Uterus (tissue), 3 donors: ENCODE measurements at regions not wholly inside any gene's neighbourhood (a gene's known extent, or its start where the extent isn't known, plus 50 kb on each side); places are given as distances from the start of the nearest gene placed in this dataset.

ENCODE experiments used
- DNase-seq, 2 donors: peaks; one replicate each; pipeline ENCODE4 v3.0.0-alpha.2; 2019 to 2020
- H3K27ac ChIP-seq, 2 donors: fragments of 200-600 bp; sonication (generic); 1 replicate in 1 of 2; 2 replicates in 1 of 2; pipeline ENCODE4 v1.5.1; 2016 to 2018
- H3K27me3 ChIP-seq, 2 donors: fragments of 200-600 bp; sonication (generic); one replicate each; pipeline ENCODE4 v1.5.1; 2018 to 2019; ENCODE audit warnings: control low read depth in 1 of 2
- H3K36me3 ChIP-seq, 2 donors: fragments of 200-600 bp; sonication (generic); one replicate each; pipeline ENCODE4 v1.5.1; 2019; ENCODE audit warnings: control low read depth in 1 of 2
- H3K4me1 ChIP-seq, 2 donors: fragments of 200-600 bp; sonication (generic); one replicate each; pipeline ENCODE4 v1.5.1; 2018 to 2019; ENCODE audit warnings: control low read depth in 1 of 2
- H3K4me3 ChIP-seq, 2 donors: fragments of 200-600 bp; sonication (generic); 1 replicate in 1 of 2; 2 replicates in 1 of 2; pipeline ENCODE4 v1.5.1; 2018 to 2019; ENCODE audit warnings: mild to moderate bottlenecking in 1 of 2
- H3K9me3 ChIP-seq, 2 donors: fragments of 200-600 bp; sonication (generic); one replicate each; pipeline ENCODE4 v1.5.1; 2019; ENCODE audit warnings: control low read depth in 1 of 2
- POLR2A ChIP-seq, 2 donors: fragments of 450-650 bp; IDR thresholded peaks; one replicate each; pipeline ENCODE4 v1.6.1; 2016; ENCODE audit warnings: antibody characterized with exemption in 2 of 2, mild to moderate bottlenecking in 1 of 2, moderate library complexity in 1 of 2
- intact Hi-C: fragments of 100-400 bp; cut with DNase I; formaldehyde crosslinking; loops from one replicate; pipeline ENCODE4 v1.15.1; 2023; ENCODE audit warnings: low total_unique reads
- TF ChIP-seq, protein P1 (sequence below), 4 experiments: fragments of 200-600 bp in 2 of 4; fragments of 450-650 bp in 2 of 4; sonication (generic) in 2 of 4; IDR thresholded peaks; one replicate each; pipeline ENCODE4 v1.5.1; 2016 to 2019; ENCODE audit warnings: antibody characterized with exemption in 4 of 4, mild to moderate bottlenecking in 2 of 4, moderate library complexity in 1 of 4
- donor health status: DM: yes; HTN: yes; CAD: no.

GRCh38 chr5:68359699-68360098 lies 144.1 kb downstream of the PIK3R1 start:
- Histone ChIP-seq H3K4me1 (no peaks in the 10 kb centered on the region), H3K36me3 (no peaks in the 10 kb centered on the region), H3K27me3 (no peaks in the 10 kb centered on the region), H3K27ac (no peak overlapping the region), H3K4me3 (no peak overlapping the region), H3K9me3 (no peaks in the 10 kb centered on the region)
- DNase-seq = no peak
- no peak for TF ChIP-seq POLR2A (IDR thresholded peaks at IDR 0.05)
- TF ChIP-seq, protein P1, sequence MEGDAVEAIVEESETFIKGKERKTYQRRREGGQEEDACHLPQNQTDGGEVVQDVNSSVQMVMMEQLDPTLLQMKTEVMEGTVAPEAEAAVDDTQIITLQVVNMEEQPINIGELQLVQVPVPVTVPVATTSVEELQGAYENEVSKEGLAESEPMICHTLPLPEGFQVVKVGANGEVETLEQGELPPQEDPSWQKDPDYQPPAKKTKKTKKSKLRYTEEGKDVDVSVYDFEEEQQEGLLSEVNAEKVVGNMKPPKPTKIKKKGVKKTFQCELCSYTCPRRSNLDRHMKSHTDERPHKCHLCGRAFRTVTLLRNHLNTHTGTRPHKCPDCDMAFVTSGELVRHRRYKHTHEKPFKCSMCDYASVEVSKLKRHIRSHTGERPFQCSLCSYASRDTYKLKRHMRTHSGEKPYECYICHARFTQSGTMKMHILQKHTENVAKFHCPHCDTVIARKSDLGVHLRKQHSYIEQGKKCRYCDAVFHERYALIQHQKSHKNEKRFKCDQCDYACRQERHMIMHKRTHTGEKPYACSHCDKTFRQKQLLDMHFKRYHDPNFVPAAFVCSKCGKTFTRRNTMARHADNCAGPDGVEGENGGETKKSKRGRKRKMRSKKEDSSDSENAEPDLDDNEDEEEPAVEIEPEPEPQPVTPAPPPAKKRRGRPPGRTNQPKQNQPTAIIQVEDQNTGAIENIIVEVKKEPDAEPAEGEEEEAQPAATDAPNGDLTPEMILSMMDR (IDR thresholded peaks at IDR 0.05) = no peak
- intact Hi-C loops = no loop called here

DNA sequence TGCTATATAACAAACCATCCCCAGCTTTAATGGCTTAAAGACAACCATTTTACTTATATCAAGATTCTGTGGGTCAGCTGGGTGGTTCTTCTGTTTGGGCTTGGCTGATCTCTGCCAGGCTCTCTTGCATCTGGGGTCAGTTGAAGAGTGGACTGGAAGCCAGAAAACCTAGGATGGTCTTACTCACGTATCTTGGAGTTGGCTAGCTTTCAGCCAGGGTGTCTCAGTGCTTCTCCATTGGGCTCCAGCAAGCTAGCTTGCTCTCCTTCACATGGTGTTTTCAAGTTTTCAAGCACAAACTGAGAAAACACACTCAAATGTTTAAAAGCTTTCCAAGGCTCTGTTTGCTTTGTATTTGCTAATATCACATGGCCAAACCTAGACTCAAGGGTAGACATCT lies 146.8 kb downstream of the PIK3R1 start:
- H3K4me1 ChIP-seq = no peaks in the 10 kb centered on the region
- no peaks in the 10 kb centered on the region for H3K9me3 ChIP-seq
- H3K27me3 ChIP-seq = no peaks in the 10 kb centered on the region
- DNase-seq = no peak
- no peak for TF ChIP-seq POLR2A (IDR thresholded peaks at IDR 0.05)
- TF ChIP-seq, protein P1 (IDR thresholded peaks at IDR 0.05) = no peak
- intact Hi-C loops = no loop called here
- no peaks in the 10 kb centered on the region for H3K36me3 ChIP-seq
- H3K4me3 ChIP-seq = no peak overlapping the region
- no peak overlapping the region for H3K27ac ChIP-seq

DNA sequence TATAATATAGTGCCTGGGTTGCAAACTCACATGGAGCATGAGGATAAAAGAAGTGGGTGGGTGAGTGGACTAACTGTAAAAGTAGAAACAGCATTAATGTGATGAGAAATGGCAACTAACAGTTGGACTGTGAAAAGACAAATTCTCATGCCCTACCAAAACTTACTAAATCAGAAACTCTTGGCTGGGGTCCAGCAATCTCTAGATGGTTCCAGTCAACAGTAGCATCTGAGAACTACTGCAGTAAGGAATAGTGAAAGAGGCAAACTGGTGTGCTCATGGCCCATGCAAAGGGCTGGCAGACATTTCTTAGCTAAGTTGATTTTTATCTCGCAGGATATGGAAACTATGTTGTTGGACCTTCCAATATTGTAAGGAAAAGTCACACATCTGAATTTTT lies 150.3 kb downstream of the PIK3R1 start:
- Histone ChIP-seq H3K4me1 (no peaks in the 10 kb centered on the region), H3K9me3 (no peaks in the 10 kb centered on the region), H3K4me3 (no peak overlapping the region), H3K27me3 (no peaks in the 10 kb centered on the region), H3K36me3 (no peaks in the 10 kb centered on the region), H3K27ac (no peak overlapping the region)
- intact Hi-C loops = no loop called here
- TF ChIP-seq, protein P1 (IDR thresholded peaks at IDR 0.05) = no peak
- no peak for TF ChIP-seq POLR2A (IDR thresholded peaks at IDR 0.05)
- DNase-seq = no peak

DNA sequence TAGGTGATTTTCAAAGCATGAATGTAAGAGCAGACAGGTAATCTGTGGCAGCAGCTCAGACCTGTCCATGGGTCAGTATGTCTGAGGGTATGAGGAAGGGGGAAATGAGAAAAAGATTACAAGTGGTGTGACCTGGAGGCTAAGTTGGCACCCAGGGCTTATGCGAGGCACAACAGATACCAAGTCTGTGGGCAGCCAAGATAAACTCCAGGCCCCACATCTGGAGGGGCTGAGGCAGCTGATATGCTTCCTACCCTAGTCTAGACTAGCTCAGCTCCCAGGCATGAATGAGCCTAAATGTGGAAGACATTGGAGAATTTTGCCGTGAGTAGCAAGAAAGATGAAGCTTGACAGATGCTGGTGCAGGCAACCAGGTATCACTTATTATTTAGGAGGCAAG lies 151.7 kb downstream of the PIK3R1 start:
- TF ChIP-seq, protein P1 (IDR thresholded peaks at IDR 0.05) = no peak
- no peak for TF ChIP-seq POLR2A (IDR thresholded peaks at IDR 0.05)
- no peak overlapping the region for H3K27ac ChIP-seq
- H3K4me1 ChIP-seq = no peaks in the 10 kb centered on the region
- intact Hi-C loops = no loop called here
- no peak overlapping the region for H3K4me3 ChIP-seq
- H3K27me3 ChIP-seq = no peaks in the 10 kb centered on the region
- no peak for DNase-seq
- H3K36me3 ChIP-seq = no peaks in the 10 kb centered on the region
- H3K9me3 ChIP-seq = no peaks in the 10 kb centered on the region

- Histone ChIP-seq H3K9me3 (no peaks in the 10 kb centered on the region), H3K4me3 (no peak overlapping the region), H3K4me1 (no peaks in the 10 kb centered on the region), H3K27me3 (no peaks in the 10 kb centered on the region), H3K36me3 (no peaks in the 10 kb centered on the region), H3K27ac (no peak overlapping the region)
- TF ChIP-seq POLR2A (IDR thresholded peaks at IDR 0.05) = no peak
- TF ChIP-seq, protein P1 (IDR thresholded peaks at IDR 0.05) = no peak
- intact Hi-C loops = no loop called here
- no peak for DNase-seq
Measured at GRCh38 chr5:68367717-68368116, 152.2 kb downstream of the PIK3R1 start.
